GM12878 (cell line): ENCODE measurements at regions not wholly inside any gene's neighbourhood (a gene's known extent, or its start where the extent isn't known, plus 50 kb on each side); places are given as distances from the start of the nearest gene placed in this dataset.

Experiments used
- ATAC-seq: fragments of 200-7000 bp; cut with Tn5 transposase; 3 replicates; pipeline ENCODE4 v1.9.1; 2020; ENCODE audit warnings: mild to moderate bottlenecking, moderate library complexity
- BruUV-seq: library from RNA; stranded (reverse); fragments of 400-500 nt; replicated peaks from 2 replicates; lab custom pipeline; 2021; lab: Mats Ljungman, UMichigan
- CTCF ChIA-PET: fragments of 300-600 bp; sonication (Branson Sonifier 250); formaldehyde crosslinking; extraction: SDS; loops from one replicate; lab custom pipeline; 2021; ENCODE audit warnings: inconsistent platforms; lab: Yijun Ruan, JAX
- POLR2A ChIA-PET: fragments of 350-600 bp; formaldehyde crosslinking; extraction: SDS; loops from one replicate; lab custom pipeline; 2021; ENCODE audit warnings: inconsistent platforms; lab: Charles Lee
- RAD21 ChIA-PET: fragments of 300-600 bp; sonication (Branson Sonifier 250); formaldehyde crosslinking; loops from one replicate; lab custom pipeline; 2023; ENCODE audit warnings: antibody characterized with exemption; ENCODE audit not compliant: unreplicated experiment; lab: Charles Lee
- SMC1A ChIA-PET: fragments of 300-600 bp; sonication (Branson Sonifier 250); formaldehyde crosslinking; loops from one replicate; lab custom pipeline; 2023; ENCODE audit not compliant: unreplicated experiment, uncharacterized antibody; lab: Charles Lee
- DNase-seq: peaks from one replicate; pipeline ENCODE4 v3.0.0-alpha.2; 2011; ENCODE audit warnings: low read depth, low spot score
- FAIRE-seq: peaks from 3 replicates; lab custom pipeline; 2011; peaks lifted over from hg19 to GRCh38; lab: Jason Lieb, UNC
- H2AFZ ChIP-seq: 2 replicates; pipeline ENCODE4 v1.6.0; 2011; ENCODE audit warnings: low read depth, low read length, control low read depth; ENCODE audit not compliant: control insufficient read depth
- H3K27ac ChIP-seq: 2 replicates; pipeline ENCODE4 v1.5.1; 2011; ENCODE audit warnings: control low read depth; ENCODE audit not compliant: control insufficient read depth, insufficient read depth
- H3K27me3 ChIP-seq, 2 experiments: replicated peaks in 1 of 2; 2 replicates each; pipeline versions ENCODE4 v1.6.0 to v1.6.1; 2011; ENCODE audit warnings: low read length in 1 of 2; ENCODE audit not compliant: control insufficient read depth in 2 of 2, insufficient read depth in 2 of 2
- H3K36me3 ChIP-seq, 2 experiments: 2 replicates each; pipeline ENCODE4 v1.5.1; 2011; ENCODE audit warnings: low read length in 1 of 2; ENCODE audit not compliant: control insufficient read depth in 2 of 2, insufficient read depth in 2 of 2
- H3K4me1 ChIP-seq: 2 replicates; pipeline ENCODE4 v1.6.1; 2011; ENCODE audit warnings: mild to moderate bottlenecking, low read length, moderate library complexity, mixed read lengths; ENCODE audit not compliant: control insufficient read depth, insufficient read depth
- H3K4me2 ChIP-seq: 2 replicates; pipeline ENCODE4 v1.6.0; 2011; ENCODE audit warnings: control low read depth; ENCODE audit not compliant: control insufficient read depth, insufficient read depth
- H3K4me3 ChIP-seq: fragments of 200-600 bp; sonication (generic); 2 replicates; pipeline ENCODE4 v1.5.1; 2016
- H3K79me2 ChIP-seq: 2 replicates; pipeline ENCODE4 v1.6.0; 2011; ENCODE audit warnings: low read length; ENCODE audit not compliant: control insufficient read depth, insufficient read depth
- H3K9ac ChIP-seq: 2 replicates; pipeline ENCODE4 v1.8.0; 2011; ENCODE audit warnings: low read length, control low read depth, mixed read lengths; ENCODE audit not compliant: control insufficient read depth, insufficient read depth
- H3K9me3 ChIP-seq: replicated peaks from 3 replicates; pipeline ENCODE4 v1.5.1; 2011; ENCODE audit warnings: mild to moderate bottlenecking, low read length; ENCODE audit not compliant: control insufficient read depth, insufficient read depth
- H4K20me1 ChIP-seq: 2 replicates; pipeline ENCODE4 v1.6.0; 2011; ENCODE audit not compliant: control insufficient read depth, insufficient read depth
- ASH2L ChIP-seq: fragments of 300-600, 200-600 bp; sonication (generic); IDR thresholded peaks from 2 replicates; pipeline ENCODE4 v1.6.1; 2017; ENCODE audit warnings: low read depth, mild to moderate bottlenecking, borderline replicate concordance
- CBFB ChIP-seq: IDR thresholded peaks from 2 replicates; pipeline ENCODE4 v1.6.1; 2016; ENCODE audit warnings: antibody characterized with exemption, low read depth
- IRF4 ChIP-seq: IDR thresholded peaks from 2 replicates; pipeline ENCODE4 v1.6.1; 2011; ENCODE audit warnings: low read depth, low read length
- PAX8 ChIP-seq: fragments of 450-650 bp; IDR thresholded peaks from 2 replicates; pipeline ENCODE4 v1.6.1; 2017; ENCODE audit warnings: mild to moderate bottlenecking, moderate library complexity
- STAT3 ChIP-seq: IDR thresholded peaks from 2 replicates; pipeline ENCODE4 v1.6.1; 2011; ENCODE audit warnings: low read depth, low read length, improper control_type of control experiment
- SUPT20H ChIP-seq: IDR thresholded peaks from 2 replicates; pipeline ENCODE4 v1.6.1; 2011; ENCODE audit warnings: low read depth, mild to moderate bottlenecking, low read length, moderate library complexity, borderline replicate concordance; ENCODE audit not compliant: control insufficient read depth
- WGBS: methylation state at CpG from one replicate; pipeline ENCODE4 v1.1.6; 2016; ENCODE audit warnings: low lambda C conversion rate; ENCODE audit not compliant: insufficient replicate concordance, insufficient coverage; ENCODE audit errors: missing lambda C conversion rate; 5-methylcytosine and 5-hydroxymethylcytosine counted together
- in situ Hi-C: fragments of 300-500 bp; cut with MboI; formaldehyde crosslinking; loops from 9 replicates; pipeline ENCODE4 v1.14.3; 2018; ENCODE audit warnings: mixed read lengths
- intact Hi-C: fragments of 100-400 bp; cut with micrococcal nuclease; formaldehyde crosslinking; loops from one replicate; pipeline ENCODE4 v1.14.2; 2022; ENCODE audit not compliant: unreplicated experiment
- TF ChIP-seq, protein P1 (sequence below): IDR thresholded peaks from 2 replicates; pipeline ENCODE4 v1.6.1; 2011; ENCODE audit warnings: low read depth, low read length, improper control_type of control experiment, borderline replicate concordance
- TF ChIP-seq, protein P2 (sequence below): IDR thresholded peaks from 2 replicates; pipeline ENCODE4 v1.6.1; 2012; ENCODE audit warnings: low read length, inconsistent platforms
- TF ChIP-seq, protein P3 (sequence below): fragments of 450-650 bp; IDR thresholded peaks from 2 replicates; pipeline ENCODE4 v1.6.1; 2017; ENCODE audit warnings: mild to moderate bottlenecking, moderate library complexity
- TF ChIP-seq, protein P4 (sequence below): fragments of 450-650 bp; formaldehyde crosslinking; IDR thresholded peaks from 2 replicates; pipeline ENCODE4 v1.4.0; 2022; ENCODE audit warnings: mild to moderate bottlenecking, moderate library complexity
- TF ChIP-seq, protein P5 (sequence below): fragments of 450-650 bp; IDR thresholded peaks from 2 replicates; pipeline ENCODE4 v1.6.1; 2017; ENCODE audit warnings: mild to moderate bottlenecking

DNA sequence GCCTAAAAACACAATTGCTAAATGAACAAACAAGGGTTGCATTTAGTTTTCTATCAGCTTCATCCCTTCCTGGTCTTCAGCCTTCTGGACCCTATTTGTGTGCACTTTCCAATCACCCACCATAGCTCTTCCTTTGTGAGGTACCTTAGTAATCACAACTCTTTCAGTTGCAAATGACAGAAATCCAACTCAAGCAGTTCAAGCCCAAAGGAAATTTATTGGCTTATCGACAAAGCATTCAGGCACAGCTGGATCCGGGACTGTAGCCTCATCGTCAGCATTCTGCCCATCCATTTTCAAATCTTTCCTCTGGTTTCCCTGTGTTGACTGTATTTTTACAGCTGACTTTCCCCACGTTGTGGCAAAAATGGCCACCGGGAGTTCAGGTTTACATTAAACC, 148.6 kb upstream of the VASH1 start (continued):
- TF ChIP-seq PAX8 (no peak), ASH2L (no peak), CBFB (no peak)
- TF ChIP-seq, protein P1, sequence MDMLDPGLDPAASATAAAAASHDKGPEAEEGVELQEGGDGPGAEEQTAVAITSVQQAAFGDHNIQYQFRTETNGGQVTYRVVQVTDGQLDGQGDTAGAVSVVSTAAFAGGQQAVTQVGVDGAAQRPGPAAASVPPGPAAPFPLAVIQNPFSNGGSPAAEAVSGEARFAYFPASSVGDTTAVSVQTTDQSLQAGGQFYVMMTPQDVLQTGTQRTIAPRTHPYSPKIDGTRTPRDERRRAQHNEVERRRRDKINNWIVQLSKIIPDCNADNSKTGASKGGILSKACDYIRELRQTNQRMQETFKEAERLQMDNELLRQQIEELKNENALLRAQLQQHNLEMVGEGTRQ, result no peak
- TF ChIP-seq, all 136 proteins: peak for 0

DNA sequence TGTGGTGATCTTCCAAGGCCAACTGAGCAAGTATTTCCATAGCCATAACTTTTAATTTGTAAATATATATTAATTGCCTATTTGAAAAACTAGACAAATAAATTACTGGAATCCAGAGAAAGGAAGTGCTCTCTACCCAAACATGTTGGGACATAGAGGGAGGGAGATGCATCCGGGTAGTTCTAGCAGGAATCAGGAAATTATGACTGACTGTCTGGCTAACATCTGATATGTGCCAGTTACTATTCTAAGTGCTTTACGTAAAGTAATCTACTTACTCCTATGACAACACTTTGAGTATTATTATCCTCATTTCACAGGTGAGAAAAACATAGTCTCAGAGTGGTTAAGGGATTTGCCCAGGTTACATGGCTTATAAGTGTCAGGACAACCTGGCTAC, 147.7 kb upstream of the VASH1 start:
- intact Hi-C loops, result no loop called here
- no peak overlapping the region for H2AFZ ChIP-seq

More for the DNA sequence above, 147.7 kb upstream of the VASH1 start:
- Histone ChIP-seq H3K9ac (no peak overlapping the region), H3K4me1 (no peaks in the 10 kb centered on the region), H3K4me2 (no peak overlapping the region), H3K36me3 (no peaks in the 10 kb centered on the region), H4K20me1 (no peaks in the 10 kb centered on the region), H3K27ac (no peak overlapping the region), H3K4me3 (no peak overlapping the region), H3K27me3 (peaks cover 0 to 3% of the 10 kb centered on the region in 2 experiments; a peak in 1 of 4 replicates), H3K79me2 (no peaks in the 10 kb centered on the region), H3K9me3 (peaks cover 2% of the 10 kb centered on the region; the same call in 2 of the 3 replicates)
- in situ Hi-C loops, result no loop called here
- DNase-seq (no peak), ATAC-seq (no peak), FAIRE-seq (no peak)
- BruUV-seq, result no TSS peak
- ChIA-PET RAD21 (no interaction called here), CTCF (no interaction called here), POLR2A (no interaction called here), SMC1A (no interaction called here)
- TF ChIP-seq, protein P2, sequence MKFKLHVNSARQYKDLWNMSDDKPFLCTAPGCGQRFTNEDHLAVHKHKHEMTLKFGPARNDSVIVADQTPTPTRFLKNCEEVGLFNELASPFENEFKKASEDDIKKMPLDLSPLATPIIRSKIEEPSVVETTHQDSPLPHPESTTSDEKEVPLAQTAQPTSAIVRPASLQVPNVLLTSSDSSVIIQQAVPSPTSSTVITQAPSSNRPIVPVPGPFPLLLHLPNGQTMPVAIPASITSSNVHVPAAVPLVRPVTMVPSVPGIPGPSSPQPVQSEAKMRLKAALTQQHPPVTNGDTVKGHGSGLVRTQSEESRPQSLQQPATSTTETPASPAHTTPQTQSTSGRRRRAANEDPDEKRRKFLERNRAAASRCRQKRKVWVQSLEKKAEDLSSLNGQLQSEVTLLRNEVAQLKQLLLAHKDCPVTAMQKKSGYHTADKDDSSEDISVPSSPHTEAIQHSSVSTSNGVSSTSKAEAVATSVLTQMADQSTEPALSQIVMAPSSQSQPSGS, result no peak
- TF ChIP-seq SUPT20H (no peak), STAT3 (no peak), IRF4 (no peak)
- TF ChIP-seq, protein P3, sequence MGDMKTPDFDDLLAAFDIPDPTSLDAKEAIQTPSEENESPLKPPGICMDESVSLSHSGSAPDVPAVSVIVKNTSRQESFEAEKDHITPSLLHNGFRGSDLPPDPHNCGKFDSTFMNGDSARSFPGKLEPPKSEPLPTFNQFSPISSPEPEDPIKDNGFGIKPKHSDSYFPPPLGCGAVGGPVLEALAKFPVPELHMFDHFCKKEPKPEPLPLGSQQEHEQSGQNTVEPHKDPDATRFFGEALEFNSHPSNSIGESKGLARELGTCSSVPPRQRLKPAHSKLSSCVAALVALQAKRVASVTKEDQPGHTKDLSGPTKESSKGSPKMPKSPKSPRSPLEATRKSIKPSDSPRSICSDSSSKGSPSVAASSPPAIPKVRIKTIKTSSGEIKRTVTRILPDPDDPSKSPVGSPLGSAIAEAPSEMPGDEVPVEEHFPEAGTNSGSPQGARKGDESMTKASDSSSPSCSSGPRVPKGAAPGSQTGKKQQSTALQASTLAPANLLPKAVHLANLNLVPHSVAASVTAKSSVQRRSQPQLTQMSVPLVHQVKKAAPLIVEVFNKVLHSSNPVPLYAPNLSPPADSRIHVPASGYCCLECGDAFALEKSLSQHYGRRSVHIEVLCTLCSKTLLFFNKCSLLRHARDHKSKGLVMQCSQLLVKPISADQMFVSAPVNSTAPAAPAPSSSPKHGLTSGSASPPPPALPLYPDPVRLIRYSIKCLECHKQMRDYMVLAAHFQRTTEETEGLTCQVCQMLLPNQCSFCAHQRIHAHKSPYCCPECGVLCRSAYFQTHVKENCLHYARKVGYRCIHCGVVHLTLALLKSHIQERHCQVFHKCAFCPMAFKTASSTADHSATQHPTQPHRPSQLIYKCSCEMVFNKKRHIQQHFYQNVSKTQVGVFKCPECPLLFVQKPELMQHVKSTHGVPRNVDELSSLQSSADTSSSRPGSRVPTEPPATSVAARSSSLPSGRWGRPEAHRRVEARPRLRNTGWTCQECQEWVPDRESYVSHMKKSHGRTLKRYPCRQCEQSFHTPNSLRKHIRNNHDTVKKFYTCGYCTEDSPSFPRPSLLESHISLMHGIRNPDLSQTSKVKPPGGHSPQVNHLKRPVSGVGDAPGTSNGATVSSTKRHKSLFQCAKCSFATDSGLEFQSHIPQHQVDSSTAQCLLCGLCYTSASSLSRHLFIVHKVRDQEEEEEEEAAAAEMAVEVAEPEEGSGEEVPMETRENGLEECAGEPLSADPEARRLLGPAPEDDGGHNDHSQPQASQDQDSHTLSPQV, result no peak
- TF ChIP-seq, protein P4, sequence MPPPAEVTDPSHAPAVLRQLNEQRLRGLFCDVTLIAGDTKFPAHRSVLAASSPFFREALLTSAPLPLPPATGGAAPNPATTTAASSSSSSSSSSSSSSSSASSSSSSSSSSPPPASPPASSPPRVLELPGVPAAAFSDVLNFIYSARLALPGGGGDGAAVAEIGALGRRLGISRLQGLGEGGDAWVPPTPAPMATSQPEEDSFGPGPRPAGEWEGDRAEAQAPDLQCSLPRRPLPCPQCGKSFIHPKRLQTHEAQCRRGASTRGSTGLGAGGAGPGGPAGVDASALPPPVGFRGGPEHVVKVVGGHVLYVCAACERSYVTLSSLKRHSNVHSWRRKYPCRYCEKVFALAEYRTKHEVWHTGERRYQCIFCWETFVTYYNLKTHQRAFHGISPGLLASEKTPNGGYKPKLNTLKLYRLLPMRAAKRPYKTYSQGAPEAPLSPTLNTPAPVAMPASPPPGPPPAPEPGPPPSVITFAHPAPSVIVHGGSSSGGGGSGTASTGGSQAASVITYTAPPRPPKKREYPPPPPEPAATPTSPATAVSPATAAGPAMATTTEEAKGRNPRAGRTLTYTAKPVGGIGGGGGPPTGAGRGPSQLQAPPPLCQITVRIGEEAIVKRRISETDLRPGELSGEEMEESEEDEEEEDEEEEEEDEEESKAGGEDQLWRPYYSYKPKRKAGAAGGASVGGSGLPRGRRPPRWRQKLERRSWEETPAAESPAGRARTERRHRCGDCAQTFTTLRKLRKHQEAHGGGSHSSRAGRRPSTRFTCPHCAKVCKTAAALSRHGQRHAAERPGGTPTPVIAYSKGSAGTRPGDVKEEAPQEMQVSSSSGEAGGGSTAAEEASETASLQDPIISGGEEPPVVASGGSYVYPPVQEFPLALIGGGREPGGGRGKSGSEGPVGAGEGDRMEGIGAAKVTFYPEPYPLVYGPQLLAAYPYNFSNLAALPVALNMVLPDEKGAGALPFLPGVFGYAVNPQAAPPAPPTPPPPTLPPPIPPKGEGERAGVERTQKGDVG (CRISPR knock-in tag), result no peak
- TF ChIP-seq, protein P5, sequence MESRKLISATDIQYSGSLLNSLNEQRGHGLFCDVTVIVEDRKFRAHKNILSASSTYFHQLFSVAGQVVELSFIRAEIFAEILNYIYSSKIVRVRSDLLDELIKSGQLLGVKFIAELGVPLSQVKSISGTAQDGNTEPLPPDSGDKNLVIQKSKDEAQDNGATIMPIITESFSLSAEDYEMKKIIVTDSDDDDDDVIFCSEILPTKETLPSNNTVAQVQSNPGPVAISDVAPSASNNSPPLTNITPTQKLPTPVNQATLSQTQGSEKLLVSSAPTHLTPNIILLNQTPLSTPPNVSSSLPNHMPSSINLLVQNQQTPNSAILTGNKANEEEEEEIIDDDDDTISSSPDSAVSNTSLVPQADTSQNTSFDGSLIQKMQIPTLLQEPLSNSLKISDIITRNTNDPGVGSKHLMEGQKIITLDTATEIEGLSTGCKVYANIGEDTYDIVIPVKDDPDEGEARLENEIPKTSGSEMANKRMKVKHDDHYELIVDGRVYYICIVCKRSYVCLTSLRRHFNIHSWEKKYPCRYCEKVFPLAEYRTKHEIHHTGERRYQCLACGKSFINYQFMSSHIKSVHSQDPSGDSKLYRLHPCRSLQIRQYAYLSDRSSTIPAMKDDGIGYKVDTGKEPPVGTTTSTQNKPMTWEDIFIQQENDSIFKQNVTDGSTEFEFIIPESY, result no peak
- WGBS, result 52% methylated on average over 2 of the region's 2 CpGs
